Left lung (tissue), 4 donors: ENCODE measurements at regions not wholly inside any gene's neighbourhood (a gene's known extent, or its start where the extent isn't known, plus 50 kb on each side); places are given as distances from the start of the nearest gene placed in this dataset.

Experiments
- ATAC-seq: fragments of 200-7000 bp; cut with Tn5 transposase; one replicate; pipeline ENCODE4 v1.9.1; 2020; ENCODE audit warnings: moderate library complexity
- DNase-seq, 4 donors: peaks; one replicate each; pipeline ENCODE4 v3.0.0-alpha.2; 2013 to 2020
- H3K27ac ChIP-seq, 2 donors: fragments of 200-600 bp; sonication (generic) in 1 of 2; one replicate each; pipeline versions ENCODE4 v1.5.0 to v1.8.0; 2020 to 2021
- H3K27me3 ChIP-seq, 2 donors: fragments of 200-600 bp; sonication (generic) in 1 of 2; one replicate each; pipeline versions ENCODE4 v1.5.0 to v1.8.0; 2020 to 2021
- H3K36me3 ChIP-seq, 2 donors: fragments of 200-600 bp; sonication (generic) in 1 of 2; one replicate each; pipeline versions ENCODE4 v1.5.0 to v1.8.0; 2020 to 2021
- H3K4me1 ChIP-seq, 2 donors: fragments of 200-600 bp; one replicate each; pipeline ENCODE4 v1.8.0; 2021
- H3K4me3 ChIP-seq, 2 donors: fragments of 200-600 bp; sonication (generic) in 1 of 2; one replicate each; pipeline versions ENCODE4 v1.5.0 to v1.8.0; 2020 to 2021; ENCODE audit warnings: mild to moderate bottlenecking in 1 of 2
- H3K9me3 ChIP-seq, 2 donors: fragments of 200-600 bp; sonication (generic) in 1 of 2; one replicate each; pipeline versions ENCODE4 v1.5.0 to v1.8.0; 2020 to 2021
- CTCF ChIP-seq, 2 donors: fragments of 200-600 bp; sonication (generic) in 1 of 2; IDR thresholded peaks; one replicate each; pipeline versions ENCODE4 v1.5.0 to v1.8.0; 2021; ENCODE audit warnings: antibody characterized with exemption in 2 of 2
- intact Hi-C, 2 donors: fragments of 100-400 bp; cut with DNase I; formaldehyde crosslinking; loops; one replicate each; pipeline versions ENCODE4 v1.11.2 to v1.14.2; 2022
- donor health status: DM: no; HTN: yes; CAD: no.
- donor health status: DM: no; HTN: no; CAD: no.

- intact Hi-C loops: loop anchor here in 1 of 2 donors (10.0 kb wide), 1 partner anchor 268 kb away; no protein-coding TSS in a partner anchor
- peak overlapping the region in 1 of 2 donors; percentile 43 for H3K27ac ChIP-seq
- TF ChIP-seq CTCF (IDR thresholded peaks at IDR 0.05): no peak
Observed at GRCh38 chr4:123836851-123837595, 440.4 kb downstream of the SPRY1 start.

GRCh38 chr4:123838474-123838873 lies 441.9 kb downstream of the SPRY1 start:
- ATAC-seq (no peak), DNase-seq (no peak)
- Histone ChIP-seq H3K27me3 (no peaks in the 10 kb centered on the region), H3K4me3 (no peak overlapping the region), H3K4me1 (no peaks in the 10 kb centered on the region), H3K27ac (no peak overlapping the region), H3K9me3 (no peaks in the 10 kb centered on the region), H3K36me3 (no peaks in the 10 kb centered on the region)
- intact Hi-C loops: loop anchor here in 1 of 2 donors (10.0 kb wide), 1 partner anchor 266 kb away; no protein-coding TSS in a partner anchor
- no peak for TF ChIP-seq CTCF (IDR thresholded peaks at IDR 0.05)

More at GRCh38 chr4:123836851-123837595, 440.4 kb downstream of the SPRY1 start:
- H3K36me3 ChIP-seq: no peaks in the 10 kb centered on the region
- H3K9me3 ChIP-seq: no peaks in the 10 kb centered on the region
- no peaks in the 10 kb centered on the region for H3K4me1 ChIP-seq
- DNase-seq (no peak), ATAC-seq (no peak)
- no peak overlapping the region for H3K4me3 ChIP-seq
- no peaks in the 10 kb centered on the region for H3K27me3 ChIP-seq

- ATAC-seq (no peak), DNase-seq (no peak)
- Histone ChIP-seq H3K9me3 (no peaks in the 10 kb centered on the region), H3K36me3 (no peaks in the 10 kb centered on the region), H3K4me3 (no peak overlapping the region), H3K27me3 (no peaks in the 10 kb centered on the region), H3K27ac (no peak overlapping the region), H3K4me1 (no peaks in the 10 kb centered on the region)
- TF ChIP-seq CTCF (IDR thresholded peaks at IDR 0.05): no peak
- intact Hi-C loops: no loop called here
Observed at GRCh38 chr4:123840197-123840596, 443.6 kb downstream of the SPRY1 start.

GRCh38 chr4:123841447-123842121 lies 445.0 kb downstream of the SPRY1 start:
- no peaks in the 10 kb centered on the region for H3K27me3 ChIP-seq
- DNase-seq (no peak), ATAC-seq (no peak)
- intact Hi-C loops: no loop called here
- no peaks in the 10 kb centered on the region for H3K4me1 ChIP-seq
- no peaks in the 10 kb centered on the region for H3K36me3 ChIP-seq
- no peak overlapping the region for H3K27ac ChIP-seq
- TF ChIP-seq CTCF (IDR thresholded peaks at IDR 0.05): no peak
- H3K4me3 ChIP-seq: no peak overlapping the region
- H3K9me3 ChIP-seq: no peaks in the 10 kb centered on the region

GRCh38 chr4:123843137-123843536 lies 446.5 kb downstream of the SPRY1 start:
- Histone ChIP-seq H3K27me3 (no peaks in the 10 kb centered on the region), H3K4me1 (no peaks in the 10 kb centered on the region), H3K36me3 (no peaks in the 10 kb centered on the region), H3K4me3 (no peak overlapping the region), H3K9me3 (no peaks in the 10 kb centered on the region), H3K27ac (peak overlapping the region in 1 of 2 donors; percentile 4)
- intact Hi-C loops: no loop called here
- no peak for DNase-seq
- no peak for ATAC-seq
- TF ChIP-seq CTCF (IDR thresholded peaks at IDR 0.05): no peak
